Urinary bladder (tissue), 3 donors: ENCODE measurements at regions not wholly inside any gene's neighbourhood (a gene's known extent, or its start where the extent isn't known, plus 50 kb on each side); places are given as distances from the start of the nearest gene placed in this dataset.

ENCODE experiments used
- DNase-seq: peaks from one replicate; pipeline ENCODE4 v3.0.0-alpha.2; 2015; ENCODE audit errors: extremely low spot score
- H3K27ac ChIP-seq: one replicate; pipeline ENCODE4 v1.5.1; 2013; ENCODE audit warnings: low read depth, mild to moderate bottlenecking, moderate library complexity
- H3K36me3 ChIP-seq: one replicate; pipeline ENCODE4 v1.6.1; 2013; ENCODE audit warnings: mild to moderate bottlenecking, moderate library complexity; ENCODE audit not compliant: insufficient read depth
- H3K4me1 ChIP-seq: one replicate; pipeline ENCODE4 v1.6.1; 2013; ENCODE audit warnings: mild to moderate bottlenecking, moderate library complexity; ENCODE audit not compliant: insufficient read depth
- H3K4me3 ChIP-seq: one replicate; pipeline ENCODE4 v1.5.1; 2013; ENCODE audit warnings: low read depth, low read length
- WGBS: extraction: QIAGEN DNeasy Blood & Tissue Kit; methylation state at CpG from one replicate; pipeline ENCODE4 v1.1.7; 2013; 5-methylcytosine and 5-hydroxymethylcytosine counted together
- donor health status: healthy with polysubstance abuse.
- donor health status: healthy.

DNA sequence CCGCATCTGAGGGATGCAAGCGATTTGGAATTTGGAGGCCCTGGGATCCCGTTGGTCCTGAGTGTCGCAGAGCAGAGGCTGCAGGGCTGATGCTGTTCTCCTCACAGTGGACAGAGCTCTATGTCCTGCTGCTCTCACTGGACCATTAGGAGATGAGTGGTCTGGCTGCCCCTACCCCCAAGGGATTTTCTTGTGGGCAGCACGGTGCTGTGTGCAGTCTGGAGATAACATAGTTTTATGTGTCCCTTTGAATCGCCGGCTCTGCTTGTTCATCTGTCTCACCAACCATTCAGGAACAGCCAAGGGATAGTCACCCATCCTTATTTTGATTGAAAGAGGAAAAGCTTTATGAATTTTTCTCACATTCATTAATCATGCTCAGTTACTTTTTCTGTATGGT, 49.9 kb downstream of the CHRM3 start:
- WGBS: 76% methylated on average over 7 of the region's 7 CpGs
- Histone ChIP-seq H3K36me3 (no peaks in the 10 kb centered on the region), H3K4me3 (no peak overlapping the region), H3K4me1 (no peaks in the 10 kb centered on the region), H3K27ac (no peak overlapping the region)
- DNase-seq: no peak

DNA sequence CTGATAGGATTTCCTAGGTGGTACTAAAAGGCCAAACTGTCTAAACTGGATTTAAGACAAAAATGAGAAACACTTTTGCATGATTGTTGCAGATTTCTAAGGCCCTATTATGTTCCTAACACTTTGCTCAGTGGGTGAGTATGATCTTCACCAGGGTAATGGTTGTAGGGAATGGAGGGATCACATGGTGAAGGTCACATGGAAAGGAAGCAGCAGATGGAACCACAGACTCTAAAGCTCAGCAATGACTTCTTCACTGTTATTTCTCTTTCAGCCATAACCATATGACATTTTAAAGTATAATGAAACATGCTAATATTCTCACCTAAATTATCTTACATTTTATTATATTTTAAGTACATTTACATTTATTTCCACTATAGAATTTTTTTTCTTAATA, 51.5 kb downstream of the CHRM3 start:
- no peak overlapping the region for H3K4me3 ChIP-seq
- no peak for DNase-seq
- no peak overlapping the region for H3K27ac ChIP-seq
- no peaks in the 10 kb centered on the region for H3K4me1 ChIP-seq
- no peaks in the 10 kb centered on the region for H3K36me3 ChIP-seq

DNA sequence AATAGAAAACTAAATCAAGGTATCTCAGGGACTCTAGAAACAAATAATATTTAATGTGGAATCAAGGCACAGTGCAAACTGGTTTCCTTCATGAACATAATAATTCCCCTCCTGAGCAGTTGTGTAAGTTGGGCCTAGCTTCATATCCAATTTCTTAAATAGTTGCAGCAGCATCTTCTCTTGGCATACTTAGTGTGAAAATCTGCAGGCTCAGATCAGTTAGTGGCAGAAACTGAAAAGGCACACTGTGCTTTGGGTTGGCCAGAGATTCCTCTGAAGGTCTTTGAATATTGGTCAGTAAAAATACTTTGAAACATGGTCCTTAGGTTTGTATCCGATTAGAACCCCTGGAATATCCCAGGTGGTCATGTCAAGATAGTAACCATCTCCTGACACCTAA, 52.5 kb downstream of the CHRM3 start:
- DNase-seq: no peak
- Histone ChIP-seq H3K36me3 (no peaks in the 10 kb centered on the region), H3K4me3 (no peak overlapping the region), H3K27ac (no peak overlapping the region), H3K4me1 (no peaks in the 10 kb centered on the region)
- 78% methylated on average over 1 of the region's 1 CpG for WGBS

DNA sequence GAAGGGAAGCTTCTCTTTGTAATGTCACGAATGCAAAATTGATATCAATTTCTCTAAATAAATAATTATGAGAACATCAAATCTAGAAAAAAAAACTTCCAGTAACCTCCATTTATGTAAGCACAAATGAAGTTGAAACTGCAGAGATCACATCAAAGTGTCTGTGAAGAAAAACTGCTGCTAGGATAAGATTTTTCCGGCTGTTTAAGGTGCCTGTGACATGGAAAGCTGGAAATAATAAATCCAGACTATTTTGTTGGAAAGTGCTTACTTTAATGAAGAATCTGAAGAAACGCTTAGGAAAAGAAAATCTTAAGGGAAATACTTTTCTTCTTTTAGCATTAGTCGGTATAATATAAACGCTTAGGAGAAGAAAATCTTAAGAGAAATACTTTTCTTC, 57.0 kb downstream of the CHRM3 start:
- Histone ChIP-seq H3K4me1 (no peaks in the 10 kb centered on the region), H3K27ac (no peak overlapping the region), H3K36me3 (no peaks in the 10 kb centered on the region), H3K4me3 (no peak overlapping the region)
- WGBS: 29% methylated on average over 5 of the region's 5 CpGs
- no peak for DNase-seq

DNA sequence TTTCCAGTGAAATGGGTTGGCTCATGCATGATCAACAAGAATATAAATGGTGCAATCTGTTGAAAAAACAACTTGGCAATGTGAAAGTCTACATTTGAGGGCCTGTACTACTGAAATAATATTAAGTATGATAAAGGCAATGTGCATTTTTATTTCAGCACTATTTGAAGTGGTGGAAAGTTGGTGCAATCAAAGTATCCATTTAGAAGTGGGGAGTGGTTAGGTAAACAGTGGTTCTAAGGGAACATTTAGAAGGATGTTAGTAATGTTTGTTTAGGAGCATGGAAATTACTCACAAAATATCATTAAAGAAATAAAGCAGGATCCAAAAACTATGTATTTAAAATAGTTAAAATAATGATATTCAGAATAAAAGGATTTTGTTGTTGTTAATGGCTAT, 60.2 kb downstream of the CHRM3 start:
- H3K27ac ChIP-seq: no peak overlapping the region
- no peaks in the 10 kb centered on the region for H3K4me1 ChIP-seq
- H3K36me3 ChIP-seq: no peaks in the 10 kb centered on the region
- no peak overlapping the region for H3K4me3 ChIP-seq
- DNase-seq: no peak

DNA sequence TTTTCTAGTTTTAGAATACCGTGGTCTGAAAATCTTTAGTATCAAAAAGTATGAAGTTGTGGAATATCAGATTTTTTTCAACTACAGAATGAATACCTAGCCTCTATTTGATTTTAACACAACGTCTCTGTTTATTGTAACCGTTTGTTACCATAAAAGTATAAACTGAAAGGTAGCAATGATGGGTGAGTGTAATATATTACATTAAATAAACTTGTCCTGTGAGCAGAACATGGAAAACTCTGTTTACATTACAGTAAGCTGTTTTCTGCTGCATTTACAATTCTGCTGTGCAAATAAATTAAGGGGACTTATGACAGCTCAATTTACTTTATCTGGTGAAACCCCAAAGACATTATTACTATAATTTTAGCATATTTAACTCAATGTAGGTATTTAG, 62.5 kb downstream of the CHRM3 start:
- Histone ChIP-seq H3K4me1 (no peaks in the 10 kb centered on the region), H3K27ac (no peak overlapping the region), H3K36me3 (no peaks in the 10 kb centered on the region), H3K4me3 (no peak overlapping the region)
- DNase-seq: no peak
- WGBS: 29% methylated on average over 3 of the region's 3 CpGs

DNA sequence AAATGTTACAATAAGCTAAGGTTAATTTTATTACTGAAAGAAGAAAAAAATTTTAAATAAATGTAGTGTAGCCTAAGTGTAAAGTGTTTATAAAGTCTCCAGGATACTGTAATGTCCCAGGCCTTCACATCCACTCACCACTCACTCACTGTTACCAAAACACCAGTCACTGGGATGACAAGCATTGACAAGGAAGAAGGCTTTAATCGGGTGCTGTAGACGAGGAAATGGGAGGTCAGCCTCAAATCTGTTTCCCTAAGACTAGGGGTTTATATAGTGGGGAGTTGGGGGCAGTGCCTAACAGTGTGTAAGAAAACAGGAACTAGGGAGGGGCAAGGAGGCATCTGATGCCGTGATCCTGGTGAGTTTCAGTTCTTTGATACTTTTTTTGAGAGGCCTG, 69.4 kb downstream of the CHRM3 start:
- WGBS: 90% methylated on average over 3 of the region's 3 CpGs
- H3K36me3 ChIP-seq: no peaks in the 10 kb centered on the region
- no peaks in the 10 kb centered on the region for H3K4me1 ChIP-seq
- no peak overlapping the region for H3K4me3 ChIP-seq
- DNase-seq: no peak
- H3K27ac ChIP-seq: no peak overlapping the region

DNA sequence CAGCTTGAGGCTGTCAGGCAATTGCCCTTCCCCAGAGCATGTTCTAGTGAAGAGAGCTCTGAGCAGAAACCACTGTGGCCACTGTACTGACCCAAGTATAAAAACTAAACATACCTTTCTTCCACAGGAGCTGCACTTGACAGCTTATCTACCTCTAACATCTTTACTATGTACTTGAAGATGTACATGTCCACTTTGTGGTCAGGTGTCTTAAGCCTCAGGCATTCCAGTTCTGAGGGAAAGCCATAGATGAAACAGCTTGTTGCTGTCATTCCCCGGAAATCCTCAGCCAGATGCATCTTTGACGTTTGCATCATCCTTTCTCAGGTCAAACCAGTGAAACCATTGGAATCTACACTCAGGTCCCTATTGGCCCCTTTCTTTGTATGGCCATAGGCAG, 70.4 kb downstream of the CHRM3 start:
- WGBS: 55% methylated on average over 2 of the region's 2 CpGs
- Histone ChIP-seq H3K36me3 (no peaks in the 10 kb centered on the region), H3K27ac (no peak overlapping the region)

DNA sequence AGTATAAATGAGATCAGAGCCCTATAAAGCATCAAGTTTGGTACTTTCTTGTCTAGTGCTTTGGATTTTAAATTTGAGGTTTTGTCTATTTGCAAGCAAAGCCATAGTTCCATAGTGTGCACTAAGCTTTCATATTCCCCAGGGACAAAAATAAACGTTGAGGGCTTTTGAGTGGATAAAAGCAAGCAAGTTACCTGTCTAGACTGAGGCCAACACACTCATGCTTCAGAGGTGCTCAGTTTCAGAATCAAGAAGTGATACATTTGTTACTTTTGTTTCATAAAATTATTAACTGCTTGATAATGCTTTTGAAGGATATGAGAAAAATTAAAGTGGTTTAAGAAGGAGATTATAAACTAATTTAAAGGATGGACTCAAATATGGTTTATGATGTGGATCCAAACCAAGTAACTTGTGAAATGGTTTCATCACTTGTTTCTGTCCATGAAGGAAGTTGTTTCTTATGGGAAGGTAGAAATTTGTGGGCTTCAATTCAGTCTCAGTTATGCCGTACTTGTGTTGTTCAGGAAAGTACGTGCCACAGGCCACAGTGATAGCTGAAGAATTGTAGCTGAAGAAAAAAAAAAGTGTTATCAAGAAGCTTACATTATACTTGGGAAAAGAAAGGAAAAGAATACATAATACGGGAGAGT, 71.2 kb downstream of the CHRM3 start:
- no peak for DNase-seq
- H3K4me3 ChIP-seq: no peak overlapping the region
- 43% methylated on average over 4 of the region's 4 CpGs for WGBS
- H3K36me3 ChIP-seq: no peaks in the 10 kb centered on the region
- H3K27ac ChIP-seq: no peak overlapping the region
- no peaks in the 10 kb centered on the region for H3K4me1 ChIP-seq

More for the DNA sequence above, 70.4 kb downstream of the CHRM3 start:
- Histone ChIP-seq H3K4me3 (no peak overlapping the region), H3K4me1 (no peaks in the 10 kb centered on the region)
- DNase-seq: no peak

DNA sequence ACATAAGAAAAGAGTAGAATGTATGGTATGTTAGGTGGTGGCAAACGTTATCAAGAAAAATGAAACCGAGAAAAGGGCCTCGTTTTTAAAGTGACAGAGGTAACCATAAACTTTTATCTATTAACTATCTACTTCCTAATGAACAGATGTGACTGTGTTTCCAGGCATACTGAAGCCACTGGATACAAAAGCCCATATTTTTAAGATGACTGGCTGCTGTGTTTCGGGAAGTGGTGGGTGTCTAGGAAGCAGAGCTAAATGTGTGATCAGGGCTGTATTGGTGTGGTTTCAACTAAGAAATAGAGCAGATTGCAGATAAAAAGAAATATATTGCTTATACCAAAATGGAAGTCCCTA, 71.8 kb downstream of the CHRM3 start:
- Histone ChIP-seq H3K36me3 (no peaks in the 10 kb centered on the region), H3K27ac (no peak overlapping the region), H3K4me3 (no peak overlapping the region), H3K4me1 (no peaks in the 10 kb centered on the region)
- WGBS: 34% methylated on average over 4 of the region's 4 CpGs
- DNase-seq: no peak

DNA sequence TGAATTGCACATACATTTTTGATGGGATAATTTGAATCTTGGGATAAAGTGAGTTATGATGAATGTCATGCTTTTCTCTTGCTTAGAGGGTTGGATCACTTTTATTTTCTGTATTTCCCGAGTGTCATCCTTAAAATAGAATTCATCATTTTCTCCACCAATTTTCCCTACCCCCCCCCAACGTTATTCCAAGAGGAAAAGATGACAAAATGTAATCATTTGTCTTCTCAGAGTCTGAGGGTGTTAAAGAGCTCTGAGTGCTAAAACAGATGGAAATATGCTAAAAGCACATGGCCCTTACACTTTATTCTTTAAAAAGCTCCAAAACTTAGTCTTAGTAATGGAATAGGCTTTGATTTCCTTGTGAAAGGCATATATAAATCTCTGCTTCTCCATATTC, 81.4 kb downstream of the CHRM3 start:
- H3K4me1 ChIP-seq: no peaks in the 10 kb centered on the region
- no peak overlapping the region for H3K4me3 ChIP-seq
- WGBS: 62% methylated on average over 2 of the region's 2 CpGs

DNA sequence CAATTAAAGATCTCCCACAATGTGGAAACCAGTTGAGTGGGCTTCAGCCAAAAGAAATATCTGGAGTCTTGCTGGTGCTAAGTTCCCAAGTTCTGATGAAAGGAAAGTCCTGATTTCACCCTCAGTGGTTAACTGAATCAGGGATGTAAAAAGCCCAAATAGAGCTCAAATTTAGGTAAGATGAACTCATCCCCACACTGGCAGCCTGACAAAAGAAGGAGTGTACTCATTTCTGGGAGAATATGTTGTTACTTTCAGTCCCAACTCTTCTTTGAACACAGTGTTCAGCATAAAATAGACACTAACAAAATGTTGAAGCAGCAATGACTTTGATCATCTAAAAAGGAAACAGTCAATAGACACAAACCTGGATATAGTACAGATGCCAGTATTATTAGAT, 91.7 kb downstream of the CHRM3 start:
- H3K4me3 ChIP-seq: no peak overlapping the region

More for the DNA sequence above, 81.4 kb downstream of the CHRM3 start:
- H3K27ac ChIP-seq: no peak overlapping the region
- DNase-seq: no peak
- no peaks in the 10 kb centered on the region for H3K36me3 ChIP-seq

DNA sequence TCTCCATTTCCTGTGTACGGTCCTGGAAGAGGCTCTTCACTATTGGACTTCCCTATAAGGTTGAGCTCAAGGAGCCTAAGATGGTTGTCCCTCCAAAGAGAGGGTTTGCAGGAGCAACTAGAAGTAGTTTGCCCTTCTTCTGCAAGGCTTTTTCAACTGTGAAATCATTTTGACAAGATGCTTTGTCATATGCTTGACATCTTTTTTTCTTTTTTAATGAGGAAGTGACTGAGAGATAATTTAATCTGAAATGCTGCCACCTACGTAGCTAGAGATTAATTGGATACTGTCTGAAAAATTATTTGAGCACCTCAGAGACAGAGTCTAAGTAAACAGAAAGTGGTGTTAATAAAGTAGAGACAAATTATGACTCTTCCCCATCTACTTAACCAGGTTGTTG, 97.0 kb downstream of the CHRM3 start:
- Histone ChIP-seq H3K27ac (no peak overlapping the region), H3K4me3 (no peak overlapping the region), H3K36me3 (no peaks in the 10 kb centered on the region), H3K4me1 (no peaks in the 10 kb centered on the region)
- DNase-seq: no peak
- WGBS: 71% methylated on average over 2 of the region's 2 CpGs

More for the DNA sequence above, 91.7 kb downstream of the CHRM3 start:
- Histone ChIP-seq H3K36me3 (no peaks in the 10 kb centered on the region), H3K27ac (no peak overlapping the region), H3K4me1 (no peaks in the 10 kb centered on the region)
- DNase-seq: no peak

DNA sequence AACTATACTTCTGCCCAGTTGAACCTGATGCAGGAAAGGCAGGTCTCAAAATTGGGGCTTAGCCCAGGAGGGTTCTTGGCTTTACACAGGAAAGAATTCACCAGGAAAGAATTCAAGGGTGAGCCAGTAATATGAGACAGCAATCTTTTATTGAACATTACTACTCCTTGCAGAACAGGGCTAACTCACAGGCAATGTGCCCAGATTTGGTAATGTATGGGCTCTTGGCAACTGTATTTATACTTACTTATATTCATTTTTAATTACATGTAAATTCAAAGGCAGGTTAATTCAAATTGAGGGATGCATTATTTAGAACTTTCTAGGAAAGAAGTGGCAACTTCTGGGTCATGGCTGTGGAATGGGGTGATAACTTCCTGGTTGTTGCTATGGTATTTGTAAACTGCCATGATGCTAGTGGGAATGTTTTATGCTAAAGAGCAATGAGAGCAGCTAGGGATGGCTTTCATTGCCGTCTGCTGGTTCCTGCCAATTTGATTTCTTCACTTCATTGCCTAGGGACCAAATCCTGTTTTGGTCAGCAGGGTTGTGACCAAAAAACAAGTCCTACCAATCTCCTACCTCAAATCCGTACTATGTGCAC, 107.5 kb downstream of the CHRM3 start:
- no peak overlapping the region for H3K4me3 ChIP-seq
- no peak overlapping the region for H3K27ac ChIP-seq
- DNase-seq: no peak
- 86% methylated on average over 2 of the region's 2 CpGs for WGBS
- no peaks in the 10 kb centered on the region for H3K36me3 ChIP-seq
- no peaks in the 10 kb centered on the region for H3K4me1 ChIP-seq

DNA sequence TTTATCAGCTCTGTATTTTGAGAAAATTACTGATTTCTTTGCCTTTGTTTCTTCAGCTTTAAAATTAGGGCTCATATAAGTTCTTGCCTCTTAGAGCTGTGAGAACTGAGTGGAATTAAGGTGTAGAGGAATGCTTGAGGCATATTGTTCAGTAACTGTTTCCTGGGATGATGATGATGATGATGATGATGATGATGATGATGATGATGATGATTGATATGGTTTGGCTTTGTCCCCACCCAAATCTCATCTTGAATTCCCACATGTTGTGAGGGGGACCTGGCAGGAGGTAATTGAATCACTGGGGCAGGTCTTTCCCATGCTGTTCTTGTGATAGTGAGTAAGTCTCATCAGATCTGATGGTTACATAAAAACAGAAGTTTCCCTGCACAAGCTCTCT, 118.7 kb downstream of the CHRM3 start:
- no peaks in the 10 kb centered on the region for H3K36me3 ChIP-seq
- no peak for DNase-seq
- H3K4me3 ChIP-seq: no peak overlapping the region
- no peaks in the 10 kb centered on the region for H3K4me1 ChIP-seq
- H3K27ac ChIP-seq: no peak overlapping the region
